ENCODE measurements at regions not wholly inside any gene's neighbourhood (a gene's known extent, or its start where the extent isn't known, plus 50 kb on each side); places are given as distances from the start of the nearest gene placed in this dataset.
"Not testable (repeated sequence)": the region's sequence is repeated elsewhere in the genome, so short reads cannot be mapped to it uniquely, and the experiment has no call there.

DNA sequence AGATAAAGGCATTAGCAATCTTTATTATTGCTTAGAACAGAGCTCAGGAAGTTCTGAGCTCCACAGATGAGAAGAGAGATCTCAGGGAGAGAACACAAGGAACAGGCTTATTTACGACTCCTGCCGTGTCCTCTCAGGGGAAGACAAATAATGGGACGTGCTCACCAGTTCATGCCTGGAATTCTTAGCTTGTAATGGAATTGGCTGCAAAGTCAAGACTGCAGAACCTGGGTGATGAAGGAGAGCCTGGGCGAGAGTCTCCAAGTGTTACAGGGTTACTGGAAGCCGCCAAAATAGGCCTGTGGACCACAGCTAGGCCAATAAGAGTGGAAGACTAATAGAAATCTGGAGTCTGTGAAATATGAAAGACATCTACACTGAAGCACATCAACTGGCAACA lies 174.5 kb upstream of the ADAMTSL1 start:
- DNase-seq, result no peak

DNA sequence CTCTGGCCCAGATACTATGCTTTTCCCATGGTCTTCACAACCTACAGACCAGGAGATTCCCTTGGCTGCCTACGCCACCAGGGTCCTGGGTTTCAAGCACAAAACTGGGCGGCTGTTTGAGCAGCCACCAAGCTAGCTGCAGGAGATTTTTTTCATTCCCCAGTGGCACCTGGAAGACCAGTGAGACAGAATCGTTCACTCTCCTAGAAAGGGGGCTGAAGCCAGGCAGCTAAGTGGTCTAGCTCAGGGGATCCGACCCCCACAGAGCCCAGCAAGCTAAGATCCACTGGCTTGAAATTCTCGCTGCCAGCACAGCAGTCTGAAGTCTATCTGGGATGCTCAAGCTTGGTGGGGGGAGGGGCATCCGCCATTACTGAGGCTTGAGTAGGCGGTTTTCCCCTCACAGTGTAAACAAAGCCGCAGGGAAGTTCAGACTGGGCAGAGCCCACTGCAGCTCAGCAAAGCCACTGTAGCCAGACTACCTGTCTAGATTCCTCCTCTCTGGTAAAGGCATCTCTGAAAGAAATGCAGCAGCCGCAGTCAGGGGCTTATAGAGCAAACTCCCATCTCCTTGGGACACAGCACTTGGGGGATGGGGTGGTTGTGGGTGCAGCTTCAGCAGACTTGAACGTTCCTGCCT lies 168.7 kb upstream of the ADAMTSL1 start:
- not testable (repeated sequence) for DNase-seq

DNA sequence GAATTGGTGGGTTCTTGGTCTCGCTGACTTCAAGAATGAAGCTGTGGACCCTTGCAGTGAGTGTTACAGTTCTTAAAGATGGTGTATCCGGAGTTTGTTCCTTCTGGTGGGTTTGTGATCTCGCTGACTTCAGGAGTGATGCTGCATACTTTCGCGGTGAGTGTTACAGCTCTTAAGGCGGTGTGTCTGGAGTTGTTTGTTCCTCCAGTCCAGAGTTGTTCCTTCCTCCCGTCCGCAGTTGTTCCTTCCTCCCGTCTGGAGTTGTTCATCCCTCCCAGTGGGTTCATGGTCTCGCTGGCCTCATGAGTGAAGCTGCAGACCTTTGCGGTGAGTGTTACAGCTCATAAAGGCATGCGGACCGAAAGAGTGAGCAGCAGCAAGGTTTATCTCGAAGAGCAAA lies 159.6 kb upstream of the ADAMTSL1 start:
- no peak for DNase-seq

DNA sequence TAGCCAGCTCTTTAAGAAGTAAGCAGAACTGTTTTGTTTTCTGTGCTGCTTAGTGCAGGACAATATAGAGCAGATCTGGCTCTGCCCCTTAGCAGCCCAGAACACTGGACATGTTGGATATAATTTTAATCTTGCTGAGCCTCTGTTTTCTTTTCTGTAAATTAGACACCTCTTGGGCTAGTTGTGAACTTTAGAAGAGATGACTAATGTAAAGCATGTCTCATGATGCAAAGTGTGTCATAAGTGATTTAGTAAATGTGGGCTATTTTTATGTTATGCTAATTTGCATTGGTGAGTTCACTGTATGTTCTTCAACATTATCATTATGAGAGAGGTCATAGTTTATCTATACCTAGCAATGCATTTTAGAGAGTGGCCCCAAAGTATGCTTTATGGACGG lies 156.1 kb upstream of the ADAMTSL1 start:
- DNase-seq, result no peak

DNA sequence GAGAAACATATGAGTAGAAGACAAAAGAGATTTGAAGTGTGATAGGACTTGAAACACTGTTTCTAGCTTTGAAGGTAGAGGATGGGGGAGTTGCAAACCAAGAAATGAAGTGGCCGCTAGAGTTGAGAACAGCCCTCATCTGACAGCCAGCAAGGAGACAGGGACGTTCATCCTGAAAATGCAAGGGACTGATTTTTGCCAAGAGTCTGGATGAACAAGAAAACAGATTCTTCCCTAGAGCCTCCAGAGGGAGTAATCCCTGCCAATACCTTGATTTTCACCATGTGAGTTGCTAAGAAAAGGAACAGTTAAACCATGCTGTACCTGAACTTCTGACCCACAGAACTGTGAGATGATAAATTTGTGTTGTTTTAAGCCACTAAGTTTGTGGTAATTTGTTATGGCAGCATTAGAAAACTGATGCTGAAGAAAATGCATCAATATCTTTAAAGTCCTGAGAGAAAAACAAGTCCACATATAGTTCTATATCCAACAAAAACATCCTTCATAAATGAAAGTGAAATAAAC lies 154.0 kb upstream of the ADAMTSL1 start:
- DNase-seq, result no peak

DNA sequence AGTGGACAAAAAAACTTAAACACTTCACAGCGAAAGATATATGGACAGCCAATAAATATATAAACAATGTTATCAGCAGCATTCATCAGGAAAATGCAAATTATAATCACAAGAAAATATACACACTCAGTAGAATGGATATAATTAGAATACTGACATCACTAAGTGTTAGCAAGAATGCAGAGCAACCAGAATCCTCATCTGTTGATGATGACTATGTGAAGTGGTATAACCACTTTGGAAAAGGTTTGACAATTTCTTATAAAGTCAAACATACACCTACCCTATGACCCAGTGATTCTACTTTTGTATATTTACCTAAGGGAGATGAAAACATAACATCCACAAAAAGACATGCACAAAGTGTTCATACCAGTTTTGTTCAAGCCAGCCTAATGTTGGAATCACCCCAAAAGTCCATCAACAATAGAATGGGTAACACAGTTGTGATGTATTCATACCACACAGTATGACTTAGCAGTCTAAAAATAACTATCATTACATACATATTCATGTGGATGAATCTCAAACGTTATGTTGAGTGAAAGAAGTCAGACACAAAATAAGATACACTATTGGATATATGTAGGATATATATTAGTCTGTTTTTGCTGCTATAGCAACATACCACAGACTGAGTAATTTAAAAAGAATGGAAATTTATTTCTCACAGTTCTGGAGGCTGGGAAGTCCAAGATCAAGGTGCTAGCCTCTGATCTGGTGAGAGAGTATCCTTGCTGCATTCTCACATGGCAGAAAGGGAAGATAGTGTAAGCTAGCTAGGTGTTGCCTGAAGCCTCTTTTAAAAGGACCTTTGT lies 148.8 kb upstream of the ADAMTSL1 start:
- DNase-seq, result no peak

DNA sequence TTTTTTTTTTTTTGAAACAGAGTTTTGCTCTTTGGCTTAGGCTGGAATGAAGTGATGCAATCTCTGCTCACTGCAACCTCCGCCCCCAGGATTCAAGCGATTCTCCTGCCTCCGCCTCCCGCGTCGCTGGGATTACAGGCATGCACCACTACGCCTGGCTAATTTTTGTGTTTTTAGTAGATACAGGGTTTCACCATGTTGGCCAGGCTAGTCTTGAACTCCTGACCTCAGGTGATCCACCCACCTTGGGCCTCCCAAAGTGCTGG lies 148.3 kb upstream of the ADAMTSL1 start:
- not testable (repeated sequence) for DNase-seq

DNA sequence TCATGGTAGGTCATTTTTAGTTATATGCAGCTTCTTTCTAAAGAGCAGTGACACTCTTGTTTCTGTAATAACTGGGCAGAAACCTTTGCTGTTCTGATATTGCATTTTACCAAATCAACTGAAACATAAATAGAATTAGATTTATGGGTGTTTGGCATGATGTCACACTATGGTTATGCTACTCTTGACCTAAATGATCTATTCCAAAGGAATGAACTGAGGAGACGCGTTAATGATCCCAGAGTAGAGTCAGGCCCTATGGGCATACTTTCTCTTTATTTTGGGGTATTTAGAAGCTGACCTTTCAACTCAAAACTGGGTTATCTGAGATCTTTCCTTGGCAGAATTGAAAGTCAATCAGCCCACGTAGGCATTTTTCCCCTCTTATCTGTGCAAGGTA lies 146.8 kb upstream of the ADAMTSL1 start:
- DNase-seq, result no peak

DNA sequence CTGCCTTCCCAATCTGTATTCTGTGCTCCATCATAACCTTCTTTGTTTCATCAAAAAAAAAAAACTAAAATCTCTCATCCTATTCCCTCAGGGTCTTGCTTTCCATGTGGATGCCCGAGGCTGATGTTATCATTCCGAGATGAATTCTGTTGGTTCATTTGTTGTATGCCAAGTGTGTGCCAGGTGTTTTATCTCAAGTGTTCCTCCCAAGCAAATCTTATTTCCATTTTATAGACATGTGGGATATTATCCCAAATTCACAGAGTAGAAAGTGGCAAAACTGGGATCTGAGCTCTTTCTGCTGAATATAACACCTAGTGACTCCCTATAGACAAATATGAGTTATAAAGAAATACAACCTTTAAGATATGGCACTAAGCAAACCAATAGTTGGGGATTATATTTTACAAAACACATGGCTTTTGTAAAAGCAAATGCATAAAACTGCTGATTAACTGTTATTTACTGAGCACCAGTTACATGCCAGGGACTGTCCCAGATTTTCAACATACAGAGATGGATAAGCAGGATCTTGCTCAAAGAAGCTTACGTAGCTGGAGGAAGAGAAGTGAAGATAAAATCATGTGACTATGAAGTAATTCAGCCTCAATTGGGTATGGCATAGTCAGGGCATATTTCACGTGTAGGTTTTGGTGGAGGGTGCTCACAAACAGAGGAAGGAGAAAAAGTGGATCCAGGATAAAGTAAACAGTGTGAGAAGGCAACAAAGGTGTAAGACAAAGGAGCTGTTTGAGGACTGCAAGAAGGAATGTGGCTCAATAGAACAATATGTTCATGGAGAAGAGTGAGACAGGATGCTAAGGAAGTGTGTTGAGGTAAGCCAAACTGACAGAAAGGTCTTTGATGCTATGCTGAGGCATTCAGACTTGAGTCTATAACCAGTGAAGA lies 143.3 kb upstream of the ADAMTSL1 start:
- no peak for DNase-seq

DNA sequence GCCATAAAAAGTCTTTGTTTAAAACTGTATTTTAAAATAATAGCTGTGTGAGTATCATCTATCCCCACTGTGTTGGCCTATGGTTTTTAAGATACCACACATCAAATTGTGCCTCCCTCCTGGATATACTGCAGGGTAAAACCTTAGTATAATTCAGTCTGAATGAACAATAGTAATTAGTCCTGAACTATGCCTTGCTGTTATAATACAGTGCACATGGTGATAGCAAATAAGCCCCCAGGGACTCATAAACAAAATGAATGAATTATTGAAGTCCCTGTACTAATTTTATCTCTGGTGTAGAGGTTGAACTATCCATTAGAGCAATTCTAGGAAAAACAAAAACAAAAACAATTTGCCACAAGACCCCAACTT lies 142.7 kb upstream of the ADAMTSL1 start:
- DNase-seq, result no peak

DNA sequence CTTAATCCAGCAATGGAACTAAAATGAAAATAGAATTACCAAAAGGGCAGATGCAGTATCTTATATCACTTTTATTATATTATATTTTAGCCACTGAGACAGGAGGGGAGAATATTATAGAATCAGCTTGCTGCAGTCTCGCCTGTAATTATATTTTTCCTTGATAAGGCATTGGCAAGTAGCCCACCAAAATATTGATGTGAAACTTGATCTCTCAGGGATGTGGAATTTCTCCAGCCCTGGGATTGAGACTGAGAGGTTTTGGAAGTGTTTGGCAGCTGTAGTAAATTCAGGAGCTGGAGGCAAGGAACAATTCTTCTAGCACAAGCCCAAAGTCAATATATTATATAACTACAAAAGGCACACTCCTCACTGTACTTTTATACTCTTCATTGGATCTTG lies 142.1 kb upstream of the ADAMTSL1 start:
- DNase-seq, result no peak

DNA sequence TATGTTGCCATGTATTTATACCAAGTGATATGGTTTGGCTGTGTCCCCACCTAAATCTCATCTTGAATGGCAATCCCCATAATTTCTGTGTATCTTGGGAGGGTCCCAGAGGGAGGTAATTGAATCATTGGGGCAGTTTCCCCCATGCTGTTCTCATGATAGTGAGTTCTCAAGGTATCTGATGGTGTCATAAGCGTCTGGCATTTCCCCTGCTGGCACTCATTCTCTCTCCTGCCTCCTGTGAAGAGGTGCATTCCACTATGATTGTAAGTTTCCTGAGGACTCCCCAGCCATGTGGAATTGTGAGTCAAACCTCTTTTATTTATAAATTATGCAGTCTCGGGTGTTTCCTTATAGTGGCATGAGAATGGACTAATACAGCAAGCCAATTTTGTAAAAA lies 140.8 kb upstream of the ADAMTSL1 start:
- no peak for DNase-seq

DNA sequence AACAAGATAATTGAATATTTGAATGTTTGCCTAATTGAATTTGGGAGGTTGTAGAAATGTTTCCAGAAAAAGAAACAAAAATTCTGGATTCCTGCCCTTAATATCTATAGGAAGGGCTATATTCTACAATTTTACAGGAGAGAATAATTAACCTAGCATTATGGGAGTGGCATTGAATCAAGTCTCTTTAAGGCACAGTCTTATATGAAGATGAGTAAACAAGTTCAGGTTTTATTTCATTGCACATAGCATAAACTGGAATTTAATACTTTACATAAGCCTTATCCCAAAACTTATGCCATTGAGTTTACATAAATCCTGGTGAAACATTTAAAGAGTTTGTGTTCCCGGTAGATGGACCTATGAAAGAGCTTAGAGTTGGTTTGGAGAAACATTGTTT lies 138.1 kb upstream of the ADAMTSL1 start:
- DNase-seq, result no peak

DNA sequence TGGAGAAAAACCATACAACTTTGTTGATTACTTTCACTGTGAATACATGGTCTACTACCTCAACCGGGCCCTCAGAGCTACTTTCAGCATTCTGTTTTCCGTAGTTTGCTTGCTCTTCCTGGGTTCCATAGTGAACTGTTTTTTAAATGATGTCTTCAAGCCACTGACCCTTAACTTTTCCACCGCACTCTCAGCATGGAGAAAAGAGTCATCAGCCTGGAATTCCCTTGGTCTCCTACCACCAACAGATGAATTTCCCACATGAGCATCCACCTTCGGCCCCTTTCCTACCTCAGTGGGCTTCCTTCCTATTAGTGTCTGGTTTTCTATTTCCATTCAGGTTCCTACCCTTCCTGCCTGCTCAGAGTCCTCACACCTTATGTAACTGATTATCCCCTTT lies 135.9 kb upstream of the ADAMTSL1 start:
- no peak for DNase-seq

DNA sequence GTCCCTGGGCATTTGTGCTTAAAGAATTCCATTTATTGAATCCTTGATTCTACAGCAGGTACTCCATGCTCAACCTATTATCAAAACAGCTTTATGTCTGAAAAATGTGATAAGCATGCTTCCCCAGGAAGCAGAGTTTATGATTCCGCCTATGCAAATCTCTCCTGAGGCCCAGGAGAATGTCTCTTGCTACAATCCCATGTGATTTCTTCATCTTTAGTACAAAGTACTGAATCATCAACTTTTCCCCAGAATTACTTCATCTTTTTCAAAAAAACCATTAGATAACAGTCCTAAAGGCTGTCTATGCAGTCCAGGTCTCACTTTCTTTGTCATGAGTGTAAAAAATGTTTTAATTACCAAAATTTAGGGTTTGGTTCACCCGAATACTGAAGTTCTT lies 130.2 kb upstream of the ADAMTSL1 start:
- no peak for DNase-seq

DNA sequence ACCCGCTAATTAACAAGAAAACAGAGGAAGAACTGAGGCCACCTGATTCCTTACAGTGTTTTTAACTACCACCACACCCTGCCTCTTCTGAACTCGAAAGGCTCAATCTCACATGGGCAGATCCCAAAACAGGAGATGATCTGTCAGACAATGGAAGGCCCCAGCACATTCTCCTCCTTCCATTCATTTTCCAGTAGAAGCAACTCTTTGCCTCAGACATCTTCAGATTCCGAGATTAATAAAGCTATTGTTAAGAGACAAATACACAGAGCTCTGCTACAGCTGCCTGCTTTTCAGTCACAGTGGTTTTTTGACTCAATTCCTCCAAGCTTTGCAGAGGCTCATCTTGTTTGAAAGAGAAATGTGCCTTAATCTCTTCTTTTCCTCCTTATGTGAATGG lies 127.2 kb upstream of the ADAMTSL1 start:
- DNase-seq, result no peak

DNA sequence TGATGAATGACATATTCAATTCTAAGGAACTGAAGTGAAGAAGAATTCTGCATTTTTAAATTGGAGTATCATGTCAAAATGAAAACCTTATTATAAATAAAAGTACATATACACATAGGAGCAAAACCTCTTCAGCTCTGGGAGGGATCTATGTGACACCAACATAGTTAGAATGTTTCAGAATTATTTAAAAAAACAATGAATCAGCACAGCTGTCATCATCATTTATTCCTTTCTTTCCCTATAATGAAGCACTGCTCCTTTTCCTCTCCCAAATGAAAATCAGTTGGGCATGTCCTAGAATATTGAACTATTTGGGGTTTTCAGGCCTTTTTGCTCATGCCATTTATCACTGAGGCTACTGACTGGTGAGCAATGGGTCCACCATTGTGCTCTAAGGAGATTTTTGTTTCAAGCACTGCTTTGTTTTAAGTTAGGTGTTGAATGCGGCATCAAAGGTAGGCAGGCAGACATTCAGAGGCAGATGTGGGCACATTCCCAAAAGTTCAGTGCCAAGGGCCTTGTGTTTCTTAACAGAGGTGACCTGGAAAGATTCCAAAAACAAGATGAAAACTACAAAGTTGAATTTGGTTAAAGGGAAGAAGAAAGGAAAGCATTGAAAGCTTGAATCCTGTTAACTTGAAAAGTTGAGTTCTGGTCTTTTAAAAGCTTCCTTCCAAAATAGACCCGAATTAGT lies 126.4 kb upstream of the ADAMTSL1 start:
- no peak for DNase-seq

DNA sequence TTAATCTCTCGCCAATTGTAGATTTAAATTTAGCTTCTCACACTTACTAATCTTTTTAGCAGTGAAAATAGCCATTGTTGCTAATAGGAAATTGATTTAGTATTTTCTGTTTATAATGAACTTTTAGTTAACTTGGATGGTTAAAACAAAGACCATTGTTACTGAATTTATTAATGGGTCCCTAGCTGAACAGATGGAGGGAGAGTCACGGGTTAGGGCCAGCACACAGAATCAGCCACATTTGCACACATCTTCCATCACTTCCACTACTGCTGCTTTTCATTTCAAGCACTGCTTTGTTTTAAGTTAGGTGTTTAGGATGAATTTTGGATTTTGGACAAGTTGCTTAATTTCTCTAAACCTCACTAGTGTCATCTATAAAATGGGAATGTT lies 125.9 kb upstream of the ADAMTSL1 start:
- no peak for DNase-seq

DNA sequence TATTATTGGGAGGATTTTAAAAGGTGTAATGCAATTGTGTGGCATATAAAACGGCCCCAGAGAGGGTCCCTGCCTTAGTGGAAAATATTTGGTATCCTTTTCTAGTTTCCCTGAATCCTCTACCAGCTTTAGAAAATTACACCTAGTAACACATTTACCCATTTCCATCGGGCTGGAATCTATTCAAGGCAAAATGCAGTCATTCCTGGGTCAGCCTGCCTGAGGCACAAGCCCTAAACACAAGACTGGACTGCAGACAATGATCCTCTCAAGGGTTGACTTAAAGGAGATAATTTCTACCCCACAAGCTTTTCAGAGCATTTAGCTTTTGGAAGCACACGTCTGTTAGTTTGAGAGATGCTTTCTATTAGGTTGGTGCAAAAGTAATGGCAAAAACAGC lies 124.4 kb upstream of the ADAMTSL1 start:
- DNase-seq, result no peak

DNA sequence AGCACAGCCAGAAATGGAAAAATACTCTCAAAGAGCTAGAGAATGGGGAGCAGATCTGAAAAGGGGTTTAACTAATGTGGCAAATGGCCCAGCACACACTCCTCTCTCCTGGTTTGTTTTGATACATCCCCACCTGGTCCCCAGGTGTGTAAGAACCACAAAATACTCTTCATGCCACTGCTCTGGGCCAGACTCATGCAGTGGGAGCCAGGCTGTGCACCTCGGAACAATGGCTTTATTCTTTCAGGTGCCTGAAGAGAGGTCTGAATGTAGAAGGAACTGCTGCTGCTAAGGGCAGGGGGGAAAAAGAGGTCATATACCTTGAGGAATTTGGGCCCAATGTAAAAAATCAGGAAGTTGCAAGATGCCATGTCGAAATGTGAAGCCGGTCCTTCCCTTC lies 123.9 kb upstream of the ADAMTSL1 start:
- no peak for DNase-seq

DNA sequence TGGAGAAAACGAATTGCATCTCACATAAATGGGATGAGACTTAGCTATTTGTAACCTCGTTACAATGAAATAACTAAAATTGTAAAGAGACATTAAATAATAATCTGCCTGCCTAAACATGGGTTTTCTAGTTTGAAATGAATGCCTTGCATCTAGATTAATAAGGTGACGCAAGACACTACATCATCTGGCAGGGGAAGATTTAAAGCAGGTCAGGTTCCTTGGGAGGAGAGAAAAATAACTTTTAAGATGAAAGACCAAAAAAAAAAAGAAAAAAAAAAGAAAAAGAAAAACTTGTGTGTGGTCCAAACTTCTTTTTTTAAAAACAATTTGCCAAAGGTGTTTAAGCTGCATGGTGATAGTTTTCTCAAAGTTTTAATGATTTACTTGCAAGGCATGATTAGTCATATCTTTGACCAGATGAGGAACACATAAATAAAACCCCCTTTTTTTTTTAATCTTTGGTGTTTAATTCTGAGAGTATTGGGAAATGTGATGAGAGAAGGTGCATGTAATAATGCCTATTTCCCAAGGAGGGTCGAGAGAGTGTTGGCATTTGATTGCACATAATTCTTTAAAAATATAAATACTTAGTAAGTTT lies 122.9 kb upstream of the ADAMTSL1 start:
- no peak for DNase-seq

DNA sequence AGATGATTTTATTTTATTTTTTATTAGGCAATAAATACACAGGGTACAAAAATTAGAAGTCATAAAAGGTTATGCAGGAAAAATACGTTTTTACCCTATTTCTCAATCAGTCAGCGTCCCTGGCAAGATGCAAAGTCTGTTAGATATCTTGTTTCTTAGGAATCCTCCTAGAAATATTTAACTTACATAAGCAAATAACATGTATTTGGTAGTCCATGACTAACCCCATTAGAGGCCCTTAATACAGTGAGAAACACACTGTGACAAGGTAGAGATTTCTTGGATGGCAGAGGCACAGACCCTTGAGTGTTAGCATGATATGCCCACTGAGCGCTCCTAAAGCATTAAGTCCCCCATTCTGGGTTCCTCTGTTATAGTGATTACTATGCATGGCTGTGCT lies 121.2 kb upstream of the ADAMTSL1 start:
- no peak for DNase-seq

DNA sequence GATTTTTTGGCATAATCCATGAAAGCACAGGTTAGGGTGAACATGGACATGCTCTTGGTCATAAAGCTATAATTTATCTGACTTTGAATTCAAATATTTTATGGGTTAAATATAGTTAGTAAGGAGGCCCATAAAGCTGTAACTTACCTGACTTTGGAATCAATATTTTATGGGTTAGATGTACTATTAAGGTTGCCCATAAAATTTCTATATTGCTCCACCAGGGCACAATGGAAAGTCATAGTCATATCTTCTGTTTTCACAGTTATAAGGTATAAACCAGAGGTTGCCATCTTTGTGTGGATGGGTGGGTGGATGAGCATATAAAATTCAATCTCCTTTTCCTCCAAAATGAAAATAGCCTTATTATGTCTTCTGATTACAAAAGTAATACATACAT lies 120.5 kb upstream of the ADAMTSL1 start:
- DNase-seq, result no peak

Measured in activated CD8-positive, alpha-beta memory T cell treated with anti-CD3 and anti-CD28 coated beads, Interleukin-2, amount 50 U/mL, for 48 hours (primary cell).